Memory B cell (primary cell): ENCODE measurements at regions not wholly inside any gene's neighbourhood (a gene's known extent, or its start where the extent isn't known, plus 50 kb on each side); places are given as distances from the start of the nearest gene placed in this dataset.
"Not testable (repeated sequence)": the region's sequence is repeated elsewhere in the genome, so short reads cannot be mapped to it uniquely, and the experiment has no call there.

Source experiments
- ATAC-seq: fragments of 150-1000 bp; cut with Tn5 transposase; 2 replicates; pipeline ENCODE4 v1.10.0; 2021; ENCODE audit warnings: low read depth, mild to moderate bottlenecking, moderate library complexity
- DNase-seq, 2 donors: peaks; one replicate each; pipeline ENCODE4 v3.0.0; 2022; ENCODE audit warnings: low spot score in 2 of 2
- H3K27ac Mint-ChIP-seq: one replicate; pipeline ENCODE4 v1.8.0; 2022; ENCODE audit warnings: mild to moderate bottlenecking, moderate library complexity, mixed read lengths
- H3K27me3 Mint-ChIP-seq: one replicate; pipeline ENCODE4 v1.8.0; 2022; ENCODE audit warnings: mixed read lengths
- H3K36me3 Mint-ChIP-seq: one replicate; pipeline ENCODE4 v1.8.0; 2022; ENCODE audit warnings: mild to moderate bottlenecking, mixed read lengths
- H3K4me1 Mint-ChIP-seq: one replicate; pipeline ENCODE4 v1.8.0; 2022; ENCODE audit warnings: mixed read lengths
- H3K4me3 Mint-ChIP-seq: one replicate; pipeline ENCODE4 v1.8.0; 2022; ENCODE audit warnings: mild to moderate bottlenecking, moderate library complexity, mixed read lengths
- H3K9me3 Mint-ChIP-seq: one replicate; pipeline ENCODE4 v1.8.0; 2022; ENCODE audit warnings: mixed read lengths

GRCh38 chr20:43831481-43832065 lies 83.1 kb upstream of the TOX2 start:
- DNase-seq: no peak
- Mint-ChIP-seq H3K4me1 (peaks cover under 1% of the 10 kb centered on the region), H3K27me3 (peaks cover 21% of the 10 kb centered on the region)

GRCh38 chr20:43830883-43831282 lies 83.8 kb upstream of the TOX2 start:
- ATAC-seq: no peak
- H3K4me3 Mint-ChIP-seq: no peak overlapping the region
- peaks cover 2% of the 10 kb centered on the region for H3K4me1 Mint-ChIP-seq
- peaks cover 5% of the 10 kb centered on the region for H3K9me3 Mint-ChIP-seq
- DNase-seq: no peak
- H3K36me3 Mint-ChIP-seq: no peaks in the 10 kb centered on the region
- no peak overlapping the region for H3K27ac Mint-ChIP-seq
- peaks cover 23% of the 10 kb centered on the region for H3K27me3 Mint-ChIP-seq

More at GRCh38 chr20:43831481-43832065, 83.1 kb upstream of the TOX2 start:
- ATAC-seq: no peak
- H3K27ac Mint-ChIP-seq: no peak overlapping the region
- H3K4me3 Mint-ChIP-seq: no peak overlapping the region
- no peaks in the 10 kb centered on the region for H3K36me3 Mint-ChIP-seq
- peaks cover 5% of the 10 kb centered on the region for H3K9me3 Mint-ChIP-seq

- ATAC-seq: no peak
- H3K36me3 Mint-ChIP-seq: no peaks in the 10 kb centered on the region
- peaks cover 23% of the 10 kb centered on the region for H3K27me3 Mint-ChIP-seq
- peaks cover 8% of the 10 kb centered on the region for H3K4me1 Mint-ChIP-seq
- peaks cover 5% of the 10 kb centered on the region for H3K9me3 Mint-ChIP-seq
- no peak overlapping the region for H3K27ac Mint-ChIP-seq
- DNase-seq: no peak
- no peak overlapping the region for H3K4me3 Mint-ChIP-seq
These were observed 84.5 kb upstream of the TOX2 start for GRCh38 chr20:43829951-43830690.

- no peak overlapping the region for H3K27ac Mint-ChIP-seq
- no peaks in the 10 kb centered on the region for H3K36me3 Mint-ChIP-seq
- H3K4me1 Mint-ChIP-seq: peaks cover 10% of the 10 kb centered on the region
- peaks cover 5% of the 10 kb centered on the region for H3K9me3 Mint-ChIP-seq
- peaks cover 29% of the 10 kb centered on the region for H3K27me3 Mint-ChIP-seq
- no peak overlapping the region for H3K4me3 Mint-ChIP-seq
- no peak for ATAC-seq
- DNase-seq: no peak
These were observed 86.6 kb upstream of the TOX2 start for GRCh38 chr20:43827940-43828562.

- H3K27me3 Mint-ChIP-seq: peaks cover 28% of the 10 kb centered on the region
- H3K27ac Mint-ChIP-seq, DNase-seq, H3K4me3 Mint-ChIP-seq, H3K36me3 Mint-ChIP-seq, H3K9me3 Mint-ChIP-seq, ATAC-seq: not testable (repeated sequence)
- peaks cover 10% of the 10 kb centered on the region for H3K4me1 Mint-ChIP-seq
These were observed 87.7 kb upstream of the TOX2 start for GRCh38 chr20:43826943-43827342.

GRCh38 chr20:43825581-43825980 lies 89.1 kb upstream of the TOX2 start:
- ATAC-seq: peak; percentile 73
- peaks cover 10% of the 10 kb centered on the region for H3K4me1 Mint-ChIP-seq

GRCh38 chr20:43825051-43825402 lies 89.6 kb upstream of the TOX2 start:
- Mint-ChIP-seq H3K27ac (no peak overlapping the region), H3K4me3 (no peak overlapping the region), H3K27me3 (peaks cover 22% of the 10 kb centered on the region), H3K4me1 (peaks cover 10% of the 10 kb centered on the region), H3K9me3 (no peaks in the 10 kb centered on the region), H3K36me3 (peaks cover 2% of the 10 kb centered on the region)
- ATAC-seq (no peak), DNase-seq (no peak)

More at GRCh38 chr20:43825581-43825980, 89.1 kb upstream of the TOX2 start:
- H3K27me3 Mint-ChIP-seq: peaks cover 23% of the 10 kb centered on the region
- no peak overlapping the region for H3K27ac Mint-ChIP-seq
- H3K9me3 Mint-ChIP-seq: peaks cover 1% of the 10 kb centered on the region
- H3K36me3 Mint-ChIP-seq: peaks cover 2% of the 10 kb centered on the region
- DNase-seq: no peak
- H3K4me3 Mint-ChIP-seq: no peak overlapping the region

- Mint-ChIP-seq H3K4me1 (peaks cover 10% of the 10 kb centered on the region), H3K4me3 (no peak overlapping the region), H3K36me3 (peaks cover 2% of the 10 kb centered on the region), H3K27me3 (peaks cover 19% of the 10 kb centered on the region), H3K9me3 (no peaks in the 10 kb centered on the region), H3K27ac (no peak overlapping the region)
- ATAC-seq (no peak), DNase-seq (no peak)
These were observed 90.2 kb upstream of the TOX2 start for GRCh38 chr20:43824309-43825050.

- ATAC-seq: no peak
- DNase-seq: no peak
- H3K36me3 Mint-ChIP-seq: peaks cover 2% of the 10 kb centered on the region
- H3K27me3 Mint-ChIP-seq: peaks cover 10% of the 10 kb centered on the region
- H3K4me1 Mint-ChIP-seq: peaks cover 10% of the 10 kb centered on the region
- H3K4me3 Mint-ChIP-seq: no peak overlapping the region
- no peak overlapping the region for H3K27ac Mint-ChIP-seq
- peaks cover 1% of the 10 kb centered on the region for H3K9me3 Mint-ChIP-seq
These were observed 92.9 kb upstream of the TOX2 start for GRCh38 chr20:43821795-43822194.

- peaks cover 8% of the 10 kb centered on the region for H3K27me3 Mint-ChIP-seq
- peaks cover 1% of the 10 kb centered on the region for H3K9me3 Mint-ChIP-seq
- peaks cover 2% of the 10 kb centered on the region for H3K36me3 Mint-ChIP-seq
- DNase-seq (no peak), ATAC-seq (no peak)
- H3K27ac Mint-ChIP-seq: no peak overlapping the region
- no peak overlapping the region for H3K4me3 Mint-ChIP-seq
- peaks cover 9% of the 10 kb centered on the region for H3K4me1 Mint-ChIP-seq
These were observed 93.8 kb upstream of the TOX2 start for GRCh38 chr20:43820731-43821330.

- peaks cover 12% of the 10 kb centered on the region for H3K9me3 Mint-ChIP-seq
- H3K4me1 Mint-ChIP-seq: no peaks in the 10 kb centered on the region
- H3K36me3 Mint-ChIP-seq: peaks cover 4% of the 10 kb centered on the region
- no peak overlapping the region for H3K27ac Mint-ChIP-seq
- no peak for DNase-seq
- no peak for ATAC-seq
- H3K4me3 Mint-ChIP-seq: no peak overlapping the region
- no peaks in the 10 kb centered on the region for H3K27me3 Mint-ChIP-seq
These were observed 85.4 kb upstream of the GTSF1L start for GRCh38 chr20:43812216-43812615.

- Mint-ChIP-seq H3K36me3 (peaks cover 6% of the 10 kb centered on the region), H3K27ac (no peak overlapping the region), H3K4me3 (no peak overlapping the region), H3K9me3 (peaks cover 16% of the 10 kb centered on the region), H3K27me3 (no peaks in the 10 kb centered on the region), H3K4me1 (no peaks in the 10 kb centered on the region)
- ATAC-seq (no peak), DNase-seq (no peak)
These were observed 82.5 kb upstream of the GTSF1L start for GRCh38 chr20:43809206-43809819.

GRCh38 chr20:43804781-43805180 lies 78.0 kb upstream of the GTSF1L start:
- DNase-seq: no peak
- Mint-ChIP-seq H3K27me3 (peaks cover 10% of the 10 kb centered on the region), H3K4me1 (no peaks in the 10 kb centered on the region), H3K36me3 (peaks cover 8% of the 10 kb centered on the region), H3K4me3 (no peak overlapping the region), H3K27ac (no peak overlapping the region), H3K9me3 (peaks cover 23% of the 10 kb centered on the region)
- no peak for ATAC-seq
